ENCODE measurements at regions not wholly inside any gene's neighbourhood (a gene's known extent, or its start where the extent isn't known, plus 50 kb on each side); places are given as distances from the start of the nearest gene placed in this dataset.
"Not testable (repeated sequence)": the region's sequence is repeated elsewhere in the genome, so short reads cannot be mapped to it uniquely, and the experiment has no call there.

DNA sequence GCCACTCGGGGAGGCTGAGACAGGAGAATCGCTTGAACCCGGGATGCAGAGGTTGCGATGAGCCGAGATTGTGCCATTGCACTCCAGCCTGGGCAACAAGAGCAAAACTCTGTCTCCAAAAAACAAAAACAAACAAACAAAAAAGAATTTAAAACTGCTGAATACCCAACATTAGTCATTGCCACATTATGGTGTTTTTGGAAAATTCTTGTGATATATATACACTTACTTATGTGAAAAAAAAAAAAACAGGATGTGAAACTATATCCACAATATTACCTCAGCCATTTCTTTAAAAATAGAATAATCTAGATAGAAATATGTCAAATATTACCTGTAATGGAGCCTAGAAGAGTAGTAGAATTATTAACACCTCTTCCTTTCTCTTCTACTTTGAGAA, 288.3 kb upstream of the FN1 start:
- FAIRE-seq (no peak), DNase-seq (ENCODE audit: low spot score in 2 of 2) (no peak)

DNA sequence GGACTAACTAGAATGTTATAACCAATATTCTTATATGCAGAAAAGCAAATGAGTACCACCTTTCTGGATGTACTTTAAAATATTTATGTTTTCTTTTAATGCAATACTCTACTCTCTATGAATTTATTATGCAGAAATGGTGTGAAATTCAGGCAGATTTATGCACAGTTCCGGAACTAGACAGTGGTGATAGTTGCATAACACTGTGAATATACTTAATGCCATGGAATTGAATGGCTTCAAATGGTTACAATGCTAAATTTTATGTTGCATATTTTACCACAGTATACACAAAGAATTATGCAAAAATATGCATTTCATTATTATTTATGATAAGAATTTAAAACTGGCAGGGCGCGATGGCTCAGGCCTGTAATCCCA, 287.8 kb upstream of the FN1 start:
- DNase-seq (ENCODE audit: low spot score in 2 of 2) (no peak), FAIRE-seq (no peak)

DNA sequence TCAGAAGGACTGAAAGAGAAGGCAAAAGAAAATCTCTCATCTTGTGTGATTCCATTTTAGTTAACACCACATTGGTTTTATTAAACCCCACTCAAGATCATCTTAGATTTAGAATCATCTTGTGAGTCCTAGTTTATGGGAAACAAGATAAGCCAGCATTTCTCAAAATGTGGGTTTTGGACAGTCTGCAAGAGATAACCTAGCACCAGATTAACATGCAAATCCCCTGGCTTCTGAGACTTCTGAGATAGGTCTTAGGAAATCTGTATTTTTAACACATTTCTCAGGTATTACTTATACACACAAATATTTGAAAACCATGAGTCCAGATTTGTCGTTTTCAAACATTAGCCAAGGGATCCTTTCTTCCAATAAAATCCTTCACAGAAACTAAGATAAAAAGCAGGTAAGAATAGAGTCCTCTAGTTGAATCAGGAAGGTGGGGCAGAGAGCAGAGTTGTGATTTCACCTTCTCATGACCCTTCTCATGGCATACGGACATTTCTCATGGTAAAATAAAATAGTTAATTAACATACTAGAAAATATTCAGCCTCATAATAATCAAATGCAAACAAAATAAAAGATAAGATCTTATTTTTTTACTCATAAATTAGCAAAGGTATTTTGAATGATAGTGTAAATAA, 287.2 kb upstream of the FN1 start:
- DNase-seq (ENCODE audit: low spot score in 2 of 2) = no peak

DNA sequence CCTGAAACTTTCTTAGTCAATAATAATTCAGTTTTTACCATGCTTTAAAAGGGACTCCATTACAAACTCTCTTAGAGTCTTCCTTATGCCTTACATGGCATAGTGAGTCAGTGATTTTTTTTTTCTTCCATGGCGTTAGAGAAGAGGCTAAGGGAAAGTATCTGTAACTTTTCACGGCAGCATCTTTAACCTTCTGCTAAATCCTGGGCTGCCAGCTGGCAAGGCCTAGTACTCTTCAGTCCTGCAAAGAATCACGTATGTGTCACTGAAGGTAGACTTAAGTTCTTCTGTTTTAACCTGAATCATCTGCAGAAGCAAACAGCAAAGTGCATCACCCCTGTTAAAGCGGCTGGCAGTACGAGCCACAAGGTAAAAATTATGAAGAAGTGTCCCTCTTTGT, 286.3 kb upstream of the FN1 start:
- DNase-seq (ENCODE audit: low spot score in 2 of 2) = no peak
- no peak for FAIRE-seq

More for the DNA sequence above, 287.2 kb upstream of the FN1 start:
- FAIRE-seq = no peak

DNA sequence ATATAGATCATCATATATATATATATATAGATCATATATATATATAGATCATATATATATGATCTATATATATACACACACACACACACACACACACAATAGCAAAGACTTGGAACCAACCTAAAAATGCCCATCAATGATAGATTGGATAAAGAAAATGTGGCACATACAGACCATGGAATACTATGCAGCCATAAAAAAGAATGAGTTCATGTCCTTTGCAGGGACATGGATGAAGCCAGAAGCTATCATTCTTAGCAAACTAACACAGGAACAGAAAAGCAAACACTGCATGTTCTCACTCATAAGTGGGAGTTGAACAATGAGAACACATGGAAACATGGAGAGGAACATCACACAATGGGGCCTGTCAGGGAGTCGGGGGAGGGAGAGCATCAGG, 285.6 kb upstream of the FN1 start:
- DNase-seq (ENCODE audit: low spot score in 2 of 2); FAIRE-seq: not testable (repeated sequence)

DNA sequence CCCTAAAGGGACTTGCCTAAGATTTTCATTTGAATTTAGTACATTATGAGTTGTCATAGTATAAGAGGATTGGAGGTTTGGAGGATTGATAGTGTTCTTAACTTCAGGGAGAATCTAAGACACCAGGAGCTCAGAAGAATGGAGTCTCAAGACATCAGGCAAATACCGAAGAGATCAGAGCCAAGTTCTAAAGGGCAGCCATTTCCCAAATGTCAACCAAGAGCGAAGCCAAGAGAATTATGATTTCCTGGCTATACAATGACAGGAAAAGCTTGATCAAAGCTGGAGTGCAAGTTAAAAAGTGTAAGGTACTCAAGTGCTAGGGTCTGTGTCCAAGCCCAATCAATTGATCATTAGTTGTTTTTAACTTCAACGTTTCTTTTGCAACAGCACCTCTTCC, 283.0 kb upstream of the FN1 start:
- DNase-seq (ENCODE audit: low spot score in 2 of 2) (no peak), FAIRE-seq (no peak)

DNA sequence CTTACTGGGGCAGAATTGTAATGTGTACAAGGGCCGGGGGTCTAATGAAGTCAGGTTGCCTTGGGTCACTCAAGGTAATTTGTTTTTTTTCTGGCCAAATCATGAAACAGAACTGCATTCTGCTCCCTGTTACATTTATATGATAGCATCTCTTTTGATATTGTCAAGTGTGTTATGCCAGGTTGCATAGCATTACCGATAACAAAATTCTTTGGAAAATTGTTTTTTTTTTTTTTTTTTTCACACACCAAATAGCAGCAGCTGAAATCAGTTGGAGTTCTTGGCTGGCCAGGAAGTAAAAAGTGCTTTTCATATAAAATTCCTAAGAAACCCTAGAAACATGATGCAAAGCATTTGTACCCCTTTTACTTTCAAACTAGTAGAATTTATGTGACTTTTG, 282.6 kb upstream of the FN1 start:
- no peak for DNase-seq (ENCODE audit: low spot score in 2 of 2)
- no peak for FAIRE-seq

DNA sequence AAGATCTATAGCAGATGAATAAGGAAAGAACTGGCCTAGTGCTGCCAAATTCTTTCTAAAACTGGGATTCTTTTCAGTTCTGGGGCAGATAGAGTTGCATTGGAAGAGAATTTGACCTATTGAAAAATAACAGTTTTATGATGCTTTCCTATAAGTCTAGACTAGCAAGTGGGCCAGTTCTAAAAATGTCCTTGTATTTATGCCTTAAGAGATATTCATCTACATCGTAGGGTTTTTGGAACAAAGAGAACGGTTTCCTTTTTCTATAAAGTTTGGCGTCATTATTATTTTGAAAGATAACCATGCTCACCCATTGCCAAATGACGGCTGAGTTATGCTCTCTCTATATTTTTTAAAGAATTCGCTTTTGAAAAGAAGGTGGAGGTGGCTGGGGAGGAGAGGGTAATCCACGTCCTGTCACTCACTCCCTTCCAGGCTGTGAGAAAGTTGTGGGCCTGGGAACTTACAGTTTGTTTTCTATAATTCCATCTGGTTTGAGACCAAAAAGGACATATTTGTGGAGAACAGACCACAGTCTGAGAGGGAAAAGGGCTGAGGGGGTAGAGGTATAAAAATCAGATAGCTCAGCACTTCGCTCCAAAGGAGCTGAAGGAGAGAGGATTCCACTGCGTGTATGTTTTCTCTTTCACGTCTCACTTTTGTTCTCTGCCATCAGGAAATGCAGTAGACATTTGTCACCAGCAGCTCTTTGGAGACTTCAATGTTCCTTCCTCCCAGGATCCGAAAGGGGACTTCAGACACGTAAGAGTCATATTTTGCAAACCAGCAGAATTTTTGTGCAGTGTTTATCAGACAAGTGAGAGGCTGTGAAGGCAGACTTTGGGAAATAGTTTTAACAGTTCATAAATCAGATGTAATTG, 281.9 kb upstream of the FN1 start:
- FAIRE-seq (no peak), DNase-seq (ENCODE audit: low spot score in 2 of 2) (no peak)

DNA sequence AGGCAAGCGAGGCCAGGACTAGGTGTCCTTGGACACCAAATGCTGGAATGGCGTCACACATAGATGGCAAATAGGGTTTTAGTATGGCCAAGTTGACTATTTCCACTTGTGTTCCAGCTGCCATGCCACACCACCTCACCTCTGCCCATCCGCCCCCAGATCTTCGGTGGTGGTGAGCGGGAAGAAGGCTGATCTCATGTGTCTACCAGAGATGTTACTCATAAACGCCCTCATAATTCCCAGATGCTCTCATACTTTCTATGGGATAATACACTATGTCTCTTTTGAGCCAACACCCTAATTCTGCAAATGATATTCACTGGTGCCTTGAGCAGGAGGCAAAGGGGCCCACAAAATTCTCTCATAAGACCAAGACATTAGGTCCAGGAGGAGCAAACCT, 281.1 kb upstream of the FN1 start:
- no peak for FAIRE-seq
- no peak for DNase-seq (ENCODE audit: low spot score in 2 of 2)

DNA sequence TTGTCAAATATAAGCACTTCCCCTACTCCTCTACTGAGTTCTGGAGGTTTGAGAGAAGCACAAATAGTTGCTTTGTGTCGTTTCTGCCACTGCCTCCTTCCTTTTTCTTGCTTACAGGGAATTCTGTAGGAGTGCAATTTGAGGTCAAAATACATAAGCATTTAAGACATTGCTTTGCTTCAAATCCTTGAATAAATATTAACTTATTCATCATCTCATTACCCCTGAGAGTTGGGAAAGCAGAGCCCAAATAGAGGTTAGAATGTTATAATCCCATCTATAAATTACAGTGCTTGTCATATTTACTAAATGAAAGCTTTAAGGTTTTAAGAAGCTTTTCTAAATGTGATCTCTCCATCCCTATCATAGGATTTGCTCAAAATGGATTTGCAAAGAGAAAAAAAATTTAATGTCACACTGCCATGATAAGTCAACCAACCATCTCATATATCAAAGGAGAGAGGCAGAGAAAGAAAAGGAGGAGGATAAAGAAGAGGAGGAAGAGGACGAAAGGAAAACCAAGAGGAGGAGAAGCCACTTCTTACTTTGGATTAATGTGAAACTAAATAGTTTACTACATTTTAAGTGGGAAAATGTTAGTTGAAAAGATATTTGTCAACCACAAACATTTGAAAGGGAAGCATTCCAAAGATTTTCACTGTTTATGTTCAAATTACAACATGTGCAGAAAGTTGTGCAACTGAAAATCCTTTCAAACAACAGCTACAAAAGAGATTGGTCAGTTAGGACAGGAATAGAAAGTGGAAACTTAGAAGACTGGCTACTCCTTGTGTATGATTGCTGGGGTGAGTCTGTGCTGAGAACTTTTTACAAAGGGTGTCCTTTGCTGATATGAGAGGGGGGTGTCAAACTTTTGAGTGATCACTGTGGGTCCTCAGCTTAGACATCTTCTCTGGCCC, 277.3 kb upstream of the FN1 start:
- no peak for FAIRE-seq
- no peak for DNase-seq (ENCODE audit: low spot score in 2 of 2)

DNA sequence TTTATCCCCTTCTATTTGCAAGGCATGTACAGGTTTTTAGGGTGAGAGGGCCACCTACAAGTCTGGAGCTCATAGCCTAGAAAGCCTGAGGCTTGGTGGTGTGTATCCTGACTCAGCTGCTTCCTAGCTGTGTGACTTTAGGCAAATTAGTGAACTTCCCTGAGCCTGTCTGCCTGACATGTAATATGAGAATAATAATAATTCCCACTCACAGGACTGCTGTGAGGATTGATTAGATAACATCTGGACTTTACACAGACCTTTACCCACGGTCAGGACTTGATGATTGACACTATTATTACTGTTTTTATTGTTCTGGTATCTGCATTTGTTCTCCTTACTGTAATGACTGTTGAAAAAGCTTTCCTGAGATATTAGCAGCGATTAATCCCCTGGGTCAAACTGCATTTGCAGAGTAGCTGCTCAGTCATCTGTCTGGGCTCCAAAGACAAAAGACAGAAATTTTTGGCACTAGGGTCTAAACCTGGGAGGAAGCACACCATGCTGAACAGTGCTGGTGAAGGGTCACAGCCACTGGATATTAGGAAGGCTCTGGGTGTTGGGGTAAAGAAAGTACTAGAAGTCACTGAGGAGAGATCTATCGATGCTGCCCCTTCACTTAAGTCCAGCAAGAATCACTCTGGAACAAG, 276.5 kb upstream of the FN1 start:
- DNase-seq (ENCODE audit: low spot score in 2 of 2) = no peak
- no peak for FAIRE-seq

DNA sequence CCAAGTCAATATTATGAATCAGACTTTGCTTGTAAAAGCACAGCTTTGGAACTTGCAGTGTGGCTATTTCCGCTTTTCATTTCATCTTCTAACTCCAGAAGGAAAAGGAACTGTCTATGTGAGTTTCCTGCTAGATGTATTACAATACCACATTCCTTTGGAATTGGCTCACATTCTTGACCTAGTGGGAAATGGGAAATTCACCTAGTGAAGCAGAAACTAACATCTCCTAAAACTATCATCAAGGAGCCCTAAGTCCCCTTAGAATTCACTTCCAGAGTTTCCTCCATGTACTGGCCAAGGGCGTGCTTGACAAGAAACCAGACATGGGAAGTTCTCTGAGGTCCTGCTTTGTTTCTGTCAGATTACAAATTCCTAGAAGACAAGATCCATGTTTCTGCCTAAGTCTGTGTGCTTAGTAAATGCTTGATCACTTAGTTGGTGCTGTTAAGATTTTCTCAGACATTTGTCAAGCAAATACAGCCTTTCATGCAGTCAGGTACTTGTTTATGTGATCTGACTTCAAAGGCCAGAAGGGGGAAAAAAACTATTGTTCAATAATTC, 275.7 kb upstream of the FN1 start:
- no peak for FAIRE-seq
- no peak for DNase-seq (ENCODE audit: low spot score in 2 of 2)

DNA sequence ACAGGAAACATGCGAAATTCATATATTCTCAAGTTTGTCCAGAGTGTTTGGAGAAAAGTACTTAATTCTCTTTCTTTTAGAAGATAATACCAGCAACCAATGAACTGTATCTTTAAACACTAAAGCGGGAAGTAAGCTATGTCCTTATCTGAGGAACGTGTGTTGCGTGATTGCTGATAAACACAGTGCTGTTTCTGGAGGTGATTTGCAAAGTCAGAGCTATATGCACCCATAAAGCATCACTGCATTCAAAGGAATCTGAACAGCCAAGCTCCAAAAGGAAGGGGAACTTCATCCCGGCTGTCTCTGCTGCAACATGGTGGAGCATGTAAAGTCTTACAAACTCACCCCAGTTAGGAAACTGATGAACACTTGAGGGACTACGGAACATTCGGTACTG, 271.7 kb upstream of the FN1 start:
- FAIRE-seq (no peak), DNase-seq (ENCODE audit: low spot score in 2 of 2) (no peak)

DNA sequence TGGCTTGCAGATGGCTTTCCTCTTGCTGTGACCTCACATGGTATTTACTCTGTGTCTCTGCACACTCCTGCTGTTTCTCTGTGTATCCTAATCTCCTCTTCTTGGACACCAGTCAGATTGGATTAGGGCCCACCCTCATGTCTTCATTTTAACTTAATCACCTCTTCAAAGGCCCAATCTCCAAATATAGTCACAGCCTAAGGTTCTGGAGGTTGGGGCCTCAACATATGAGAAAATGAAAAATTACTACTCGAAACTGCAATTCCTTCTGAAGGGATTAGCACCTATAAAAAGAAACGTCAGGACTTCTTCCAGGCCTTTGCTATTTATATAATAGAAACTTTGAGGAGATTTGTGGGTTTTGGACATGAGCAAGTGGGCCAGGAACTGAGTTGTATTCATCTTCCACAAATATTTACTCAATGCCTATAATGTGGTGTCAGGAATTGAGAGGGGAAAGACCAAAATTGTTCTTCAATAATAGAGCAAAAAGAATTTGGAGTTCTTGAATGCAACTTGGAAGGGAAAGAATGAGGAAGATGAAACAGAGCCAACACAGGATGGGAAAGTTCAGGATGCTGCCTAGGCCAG, 270.0 kb upstream of the FN1 start:
- DNase-seq (ENCODE audit: low spot score in 2 of 2) (no peak), FAIRE-seq (no peak)

DNA sequence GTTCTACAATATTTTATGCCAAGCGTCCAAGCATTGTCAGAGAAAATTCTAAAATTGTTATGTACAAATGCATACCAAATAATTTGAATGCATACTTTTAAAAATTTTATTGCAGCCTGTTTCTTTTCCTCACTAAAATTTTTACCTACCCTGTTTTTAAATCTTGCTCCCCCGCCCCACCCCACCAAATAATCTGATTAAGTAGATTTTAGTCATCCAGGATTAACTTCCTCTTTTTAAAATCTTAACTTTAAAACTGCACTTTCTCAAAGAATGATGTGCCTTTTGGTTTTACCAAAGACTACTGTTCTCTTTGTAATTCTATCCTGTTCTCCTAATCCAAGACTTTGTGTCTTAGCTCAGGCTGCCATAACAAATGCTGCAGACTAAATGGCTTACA, 269.4 kb upstream of the FN1 start:
- no peak for DNase-seq (ENCODE audit: low spot score in 2 of 2)
- FAIRE-seq = no peak

DNA sequence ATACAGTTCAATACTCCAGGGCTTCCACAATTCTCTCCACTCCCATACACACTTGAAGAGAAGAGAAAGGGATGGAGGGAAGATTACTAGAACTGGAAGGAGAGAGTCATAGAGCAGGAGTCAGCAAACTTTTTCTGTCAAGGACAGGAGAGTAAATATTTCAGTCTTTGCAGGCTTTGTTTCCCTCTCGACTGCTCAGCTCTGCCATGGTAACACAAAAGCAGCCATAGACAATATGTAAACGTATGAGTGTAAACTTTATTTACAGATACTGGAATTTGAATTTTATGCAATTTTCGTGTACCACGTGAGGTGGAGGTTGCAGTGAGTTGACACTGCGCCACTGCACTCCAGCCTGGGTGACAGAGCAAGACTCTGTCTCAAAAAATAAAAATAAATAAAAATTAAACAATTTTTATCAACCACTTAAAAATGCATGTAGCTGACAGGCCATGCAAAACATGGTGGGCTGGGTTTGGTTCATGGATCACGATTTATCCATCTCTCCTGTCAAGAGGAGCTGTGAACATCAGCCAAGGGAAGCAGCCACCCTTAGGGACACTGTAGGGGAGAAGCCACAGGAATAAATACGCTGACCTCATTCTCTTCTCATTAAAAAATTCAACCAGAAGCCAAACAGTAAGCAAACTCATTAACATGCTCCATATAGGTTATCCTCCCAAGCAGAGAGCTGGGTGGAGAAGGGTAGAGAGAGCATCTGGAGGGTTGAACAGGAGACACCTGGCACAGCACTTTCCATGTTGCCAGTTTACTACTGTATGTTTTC, 266.4 kb upstream of the FN1 start:
- no peak for DNase-seq (ENCODE audit: low spot score in 2 of 2)
- no peak for FAIRE-seq

DNA sequence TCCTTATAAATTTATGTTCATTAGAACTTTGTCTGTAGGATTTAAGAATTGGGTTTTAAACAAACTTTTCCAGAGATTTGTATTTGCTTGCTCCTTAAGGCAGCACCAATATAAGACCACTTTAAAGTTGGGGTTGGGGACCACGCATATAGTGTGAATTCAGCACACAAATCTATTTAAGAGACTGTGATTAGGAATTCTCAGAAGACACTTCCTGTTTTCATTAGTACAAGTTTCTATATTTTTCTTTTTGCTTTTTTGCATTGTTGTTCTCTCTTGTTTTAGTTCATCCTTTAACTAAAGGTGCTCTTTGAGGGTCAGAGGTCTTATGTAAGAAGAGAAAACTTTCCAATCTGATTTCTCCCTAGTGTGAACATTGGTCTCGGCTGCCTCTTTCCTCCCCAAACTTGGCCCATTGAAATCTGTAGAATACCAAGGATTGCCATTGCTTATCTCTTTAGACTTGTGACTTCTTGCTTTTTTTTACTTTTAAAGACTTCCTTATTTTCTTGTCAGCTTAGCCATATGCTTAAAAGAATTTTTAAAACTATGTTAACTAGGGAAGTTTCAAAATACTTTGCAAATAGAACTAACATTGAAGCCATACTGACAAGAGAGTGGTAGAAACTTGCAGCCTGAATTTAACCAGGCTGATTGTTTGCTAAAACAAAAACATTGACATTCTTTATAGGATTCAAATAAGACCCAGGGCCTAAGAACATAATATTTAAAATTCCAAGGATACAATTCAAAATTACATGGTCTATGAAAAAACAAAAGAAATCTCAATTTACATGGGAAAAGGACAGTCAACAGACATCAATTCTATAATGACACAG, 264.1 kb upstream of the FN1 start:
- DNase-seq (ENCODE audit: low spot score in 2 of 2) (no peak), FAIRE-seq (no peak)

DNA sequence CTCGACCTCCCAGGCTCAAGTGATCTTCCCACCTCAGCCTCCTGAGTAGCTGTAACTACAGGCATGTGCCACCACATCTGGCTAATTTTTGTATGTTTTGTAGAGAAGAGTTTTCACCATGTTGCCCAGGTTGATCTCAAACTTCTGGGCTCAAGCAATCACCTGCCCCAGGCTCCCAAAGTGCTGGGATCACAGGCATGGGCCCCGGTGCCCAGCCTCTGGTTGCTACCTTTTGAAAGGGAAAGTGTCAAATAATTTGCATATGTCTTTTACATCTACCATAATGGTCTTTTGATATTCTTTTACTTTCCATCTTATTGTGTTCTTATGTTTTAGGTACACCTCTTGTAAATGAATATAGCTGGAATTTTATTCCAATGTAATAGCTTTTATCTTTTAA, 263.1 kb upstream of the FN1 start:
- DNase-seq (ENCODE audit: low spot score in 2 of 2) = no peak
- FAIRE-seq = no peak

Data from frontal cortex (tissue), 3 donors.